H9 (cell line): ENCODE measurements at regions not wholly inside any gene's neighbourhood (a gene's known extent, or its start where the extent isn't known, plus 50 kb on each side); places are given as distances from the start of the nearest gene placed in this dataset.
"Not testable (repeated sequence)": the region's sequence is repeated elsewhere in the genome, so short reads cannot be mapped to it uniquely, and the experiment has no call there.

Source experiments
- DNase-seq: peaks from one replicate; pipeline ENCODE4 v3.0.0-alpha.2; 2017
- H2AFZ ChIP-seq: one replicate; pipeline ENCODE4 v1.6.1; 2013; ENCODE audit warnings: mild to moderate bottlenecking, low read length, control low read depth, moderate library complexity
- H2AK5ac ChIP-seq: 2 replicates; pipeline ENCODE4 v1.6.1; 2013; ENCODE audit warnings: low read length, control low read depth, mixed read lengths; ENCODE audit not compliant: insufficient read length
- H2BK120ac ChIP-seq: one replicate; pipeline ENCODE4 v1.6.1; 2013; ENCODE audit warnings: low read depth, mild to moderate bottlenecking, low read length, control low read depth, inconsistent platforms; ENCODE audit not compliant: poor library complexity, severe bottlenecking
- H2BK12ac ChIP-seq: 2 replicates; pipeline ENCODE4 v1.6.1; 2013; ENCODE audit warnings: low read length, control low read depth, mixed read lengths, low read depth; ENCODE audit not compliant: insufficient read length
- H2BK15ac ChIP-seq: 2 replicates; pipeline ENCODE4 v1.6.1; 2013; ENCODE audit warnings: low read depth, low read length, control low read depth
- H2BK20ac ChIP-seq: one replicate; pipeline ENCODE4 v1.6.1; 2013; ENCODE audit warnings: low read depth, mild to moderate bottlenecking, low read length, control low read depth, inconsistent platforms; ENCODE audit not compliant: poor library complexity, severe bottlenecking
- H2BK5ac ChIP-seq: 2 replicates; pipeline ENCODE4 v1.6.1; 2013; ENCODE audit warnings: low read length, control low read depth, mixed read lengths; ENCODE audit not compliant: insufficient read length
- H3K14ac ChIP-seq: 2 replicates; pipeline ENCODE4 v1.6.1; 2013; ENCODE audit warnings: low read length, control low read depth; ENCODE audit not compliant: insufficient read depth
- H3K18ac ChIP-seq: 2 replicates; pipeline ENCODE4 v1.6.1; 2013; ENCODE audit warnings: low read depth, mild to moderate bottlenecking, mixed read lengths, low read length, control low read depth; ENCODE audit not compliant: insufficient read length
- H3K23ac ChIP-seq: 2 replicates; pipeline ENCODE4 v1.6.1; 2013; ENCODE audit warnings: low read length, control low read depth, mixed read lengths, low read depth; ENCODE audit not compliant: insufficient read length
- H3K23me2 ChIP-seq: 2 replicates; pipeline ENCODE4 v1.6.1; 2013; ENCODE audit warnings: low read depth, mild to moderate bottlenecking, mixed read lengths, low read length, control low read depth; ENCODE audit not compliant: insufficient read length, poor library complexity, severe bottlenecking
- H3K27ac ChIP-seq: 2 replicates; pipeline ENCODE4 v1.5.1; 2013; ENCODE audit warnings: low read length, control low read depth, mixed read lengths, low read depth; ENCODE audit not compliant: insufficient read length
- H3K27me3 ChIP-seq: 2 replicates; pipeline ENCODE4 v1.6.1; 2013; ENCODE audit warnings: low read length, control low read depth, inconsistent platforms; ENCODE audit not compliant: insufficient read depth
- H3K4ac ChIP-seq: 2 replicates; pipeline ENCODE4 v1.6.1; 2013; ENCODE audit warnings: low read depth, mild to moderate bottlenecking, control low read depth, inconsistent platforms, low read length, moderate library complexity
- H3K4me1 ChIP-seq: 2 replicates; pipeline ENCODE4 v1.6.1; 2013; ENCODE audit warnings: low read length, control low read depth, inconsistent platforms; ENCODE audit not compliant: insufficient read depth
- H3K4me2 ChIP-seq: 2 replicates; pipeline ENCODE4 v1.6.1; 2013; ENCODE audit warnings: low read length, control low read depth, mixed read lengths; ENCODE audit not compliant: insufficient read length, insufficient read depth
- H3K56ac ChIP-seq: 2 replicates; pipeline ENCODE4 v1.6.1; 2013; ENCODE audit warnings: low read depth, mild to moderate bottlenecking, mixed read lengths, low read length, control low read depth; ENCODE audit not compliant: insufficient read length
- H3K79me1 ChIP-seq: 2 replicates; pipeline ENCODE4 v1.6.1; 2013; ENCODE audit warnings: low read depth, mild to moderate bottlenecking, moderate library complexity, low read length, control low read depth, inconsistent platforms; ENCODE audit not compliant: insufficient read depth, poor library complexity, severe bottlenecking
- H3K79me2 ChIP-seq: 2 replicates; pipeline ENCODE4 v1.6.1; 2013; ENCODE audit warnings: low read length, control low read depth, inconsistent platforms; ENCODE audit not compliant: insufficient read depth
- H3K9ac ChIP-seq: 2 replicates; pipeline ENCODE4 v1.6.1; 2013; ENCODE audit warnings: low read length, control low read depth, mixed read lengths; ENCODE audit not compliant: insufficient read length; ENCODE audit errors: extremely low read depth
- H3K9me3 ChIP-seq: one replicate; pipeline ENCODE4 v1.6.1; 2013; ENCODE audit warnings: low read depth, low read length, inconsistent platforms; ENCODE audit not compliant: control insufficient read depth
- H3T11ph ChIP-seq: one replicate; pipeline ENCODE4 v1.6.1; 2013; ENCODE audit warnings: mild to moderate bottlenecking, low read length, control low read depth, inconsistent platforms
- H4K20me1 ChIP-seq: one replicate; pipeline ENCODE4 v1.6.1; 2013; ENCODE audit not compliant: control insufficient read depth, insufficient read length, insufficient read depth
- H4K5ac ChIP-seq: 2 replicates; pipeline ENCODE4 v1.6.1; 2013; ENCODE audit warnings: low read depth, mild to moderate bottlenecking, mixed read lengths, low read length, control low read depth; ENCODE audit not compliant: insufficient read length
- H4K8ac ChIP-seq: replicated peaks from 2 replicates; pipeline ENCODE4 v1.6.1; 2013; ENCODE audit warnings: low read length, control low read depth, mixed read lengths, low read depth; ENCODE audit not compliant: insufficient read length
- H4K91ac ChIP-seq: 2 replicates; pipeline ENCODE4 v1.6.1; 2013; ENCODE audit warnings: low read depth, mild to moderate bottlenecking, moderate library complexity, mixed read lengths, low read length, control low read depth; ENCODE audit not compliant: insufficient read length
- H3K27ac Mint-ChIP-seq, 3 experiments: 2 replicates in 2 of 3; 3 replicates in 1 of 3; pipeline ENCODE4 v1.8.0; 2020 to 2021; ENCODE audit warnings: mixed read lengths in 3 of 3, mild to moderate bottlenecking in 1 of 3, moderate library complexity in 1 of 3
- H3K27me3 Mint-ChIP-seq: 2 replicates; pipeline ENCODE4 v1.8.0; 2021; ENCODE audit warnings: low read depth, mild to moderate bottlenecking, moderate library complexity, mixed read lengths
- H3K36me3 Mint-ChIP-seq, 3 experiments: 2 replicates in 2 of 3; 3 replicates in 1 of 3; pipeline ENCODE4 v1.8.0; 2020 to 2021; ENCODE audit warnings: low read depth in 3 of 3, mixed read lengths in 3 of 3; ENCODE audit not compliant: insufficient read depth in 1 of 3
- H3K4me1 Mint-ChIP-seq, 2 experiments: 2 replicates each; pipeline ENCODE4 v1.8.0; 2020; ENCODE audit warnings: mixed read lengths in 2 of 2
- H3K4me3 Mint-ChIP-seq, 2 experiments: 2 replicates in 1 of 2; 3 replicates in 1 of 2; pipeline ENCODE4 v1.8.0; 2020 to 2021; ENCODE audit warnings: mild to moderate bottlenecking in 2 of 2, mixed read lengths in 2 of 2, moderate library complexity in 1 of 2
- H3K9me3 Mint-ChIP-seq, 2 experiments: 2 replicates in 1 of 2; 3 replicates in 1 of 2; pipeline ENCODE4 v1.8.0; 2020; ENCODE audit warnings: mild to moderate bottlenecking in 2 of 2, mixed read lengths in 2 of 2, moderate library complexity in 1 of 2
- CTCF ChIP-seq: fragments of 200-600 bp; sonication (generic); conservative IDR thresholded peaks from 3 replicates; pipeline ENCODE4 v1.8.0; 2021; ENCODE audit warnings: antibody characterized with exemption, mild to moderate bottlenecking
- WGBS: extraction: QIAGEN DNeasy Blood & Tissue Kit; methylation state at CpG from one replicate; pipeline ENCODE4 v1.1.7; 2013; ENCODE audit warnings: missing lambda C conversion rate, low lambda C conversion rate, mixed read lengths; ENCODE audit not compliant: insufficient read length; ENCODE audit errors: extremely low coverage; 5-methylcytosine and 5-hydroxymethylcytosine counted together

- no peak overlapping the region for H2BK12ac ChIP-seq
- H3K23ac ChIP-seq, result no peak overlapping the region
- no peak overlapping the region for H4K5ac ChIP-seq
- H3T11ph ChIP-seq, result no peak overlapping the region
- no peaks in the 10 kb centered on the region for H3K79me2 ChIP-seq
- no peaks in the 10 kb centered on the region for H3K27me3 ChIP-seq
- Mint-ChIP-seq H3K9me3 (no peaks in the 10 kb centered on the region), H3K36me3 (no peaks in the 10 kb centered on the region), H3K4me1 (peaks cover 2 to 5% of the 10 kb centered on the region in 2 experiments; a peak in 3 of 4 replicates), H3K27me3 (no peaks in the 10 kb centered on the region), H3K4me3 (no peak overlapping the region), H3K27ac (no peak overlapping the region)
- no peaks in the 10 kb centered on the region for H3K23me2 ChIP-seq
- no peak for TF ChIP-seq CTCF
- no peak overlapping the region for H4K91ac ChIP-seq
- no peaks in the 10 kb centered on the region for H4K20me1 ChIP-seq
- WGBS, result no CpG with 5 or more reads among the region's 4 CpGs
- H3K27ac ChIP-seq, result no peak overlapping the region
- no peak overlapping the region for H4K8ac ChIP-seq
- H3K79me1 ChIP-seq, result no peaks in the 10 kb centered on the region
- no peak overlapping the region for H2BK120ac ChIP-seq
- no peak overlapping the region for H3K14ac ChIP-seq
- no peak overlapping the region for H2AFZ ChIP-seq
- no peak overlapping the region for H3K4me2 ChIP-seq
- no peak overlapping the region for H2BK20ac ChIP-seq
- H3K18ac ChIP-seq, result no peak overlapping the region
- H2BK5ac ChIP-seq, result no peak overlapping the region
- H3K4ac ChIP-seq, result no peak overlapping the region
- no peak for DNase-seq
- no peak overlapping the region for H2BK15ac ChIP-seq
- no peak overlapping the region for H3K9ac ChIP-seq
- H3K9me3 ChIP-seq, result no peaks in the 10 kb centered on the region
- H2AK5ac ChIP-seq, result no peak overlapping the region
- H3K56ac ChIP-seq, result no peak overlapping the region
- no peaks in the 10 kb centered on the region for H3K4me1 ChIP-seq
Measured at GRCh38 chr7:84712374-84713121, 474.3 kb downstream of the SEMA3D start.

- not testable (repeated sequence) for H3K23ac ChIP-seq, H2BK20ac ChIP-seq, H4K91ac ChIP-seq, H2BK5ac ChIP-seq, H3K27me3 ChIP-seq, H3K9me3 Mint-ChIP-seq, H2BK120ac ChIP-seq, H2BK12ac ChIP-seq, H3K9me3 ChIP-seq, H3K9ac ChIP-seq, H2AFZ ChIP-seq, H4K20me1 ChIP-seq, H3K36me3 Mint-ChIP-seq, H3K4me3 Mint-ChIP-seq, H3K4ac ChIP-seq, H3K56ac ChIP-seq, H2BK15ac ChIP-seq, H3K4me1 Mint-ChIP-seq, DNase-seq, H4K5ac ChIP-seq, H3K4me1 ChIP-seq, H3K23me2 ChIP-seq, H2AK5ac ChIP-seq, H3K18ac ChIP-seq, H3K4me2 ChIP-seq, H3K27ac Mint-ChIP-seq, H3K27me3 Mint-ChIP-seq, H3K14ac ChIP-seq, H3K79me1 ChIP-seq, H3K79me2 ChIP-seq, H3T11ph ChIP-seq, H3K27ac ChIP-seq, H4K8ac ChIP-seq
- WGBS, result no CpG with 5 or more reads among the region's 3 CpGs
Measured at GRCh38 chr7:84710538-84710937, 476.3 kb downstream of the SEMA3D start.
